ENCODE measurements at regions not wholly inside any gene's neighbourhood (a gene's known extent, or its start where the extent isn't known, plus 50 kb on each side); places are given as distances from the start of the nearest gene placed in this dataset.

DNA sequence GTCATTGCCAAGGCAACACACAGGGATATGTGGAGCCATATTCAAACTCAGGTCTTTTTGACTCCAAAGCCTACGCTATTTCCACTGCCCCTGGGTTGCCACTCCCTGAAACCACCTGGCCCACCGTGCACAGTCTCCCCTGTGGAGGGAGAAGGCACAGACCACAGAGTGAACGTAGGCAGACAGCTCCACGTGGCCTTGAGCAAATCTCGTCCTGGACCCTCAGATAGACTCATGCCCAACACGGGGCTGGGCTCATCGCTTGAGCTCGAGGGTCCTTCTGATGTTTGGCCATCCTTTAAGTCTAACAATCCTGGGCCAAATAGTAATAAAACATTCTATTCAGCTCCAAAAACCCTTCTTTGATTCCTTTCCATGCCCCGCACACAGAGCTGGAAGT lies 72.0 kb downstream of the CPN2 start:
- Histone ChIP-seq H3K9me3 (ENCODE audit: low read depth) (no peaks in the 10 kb centered on the region), H3K9me2 (replicated peaks; ENCODE audit: insufficient read depth) (no peaks in the 10 kb centered on the region), H3K4me3 (no peak overlapping the region), H3K27me3 (no peaks in the 10 kb centered on the region), H3K4me2 (no peak overlapping the region), H4K20me1 (ENCODE audit: insufficient read depth, poor library complexity, severe bottlenecking) (no peaks in the 10 kb centered on the region), H3K36me3 (replicated peaks; ENCODE audit: insufficient read depth, low read depth) (no peaks in the 10 kb centered on the region), H3K27ac (no peak overlapping the region), H3K4me1 (ENCODE audit: insufficient read depth) (peaks cover 40% of the 10 kb centered on the region), H3K79me2 (no peaks in the 10 kb centered on the region), H2AFZ (no peak overlapping the region)
- WGBS (ENCODE audit: low lambda C conversion rate, missing lambda C conversion rate) = 96% methylated on average over 9 of the region's 9 CpGs
- no peak for DNase-seq (ENCODE audit: low spot score)
- no peak for TF ChIP-seq EZH2phosphoT487 (IDR thresholded peaks at IDR 0.05; ENCODE audit: low read depth, severe bottlenecking, unreplicated experiment)
- TF ChIP-seq, protein P1, sequence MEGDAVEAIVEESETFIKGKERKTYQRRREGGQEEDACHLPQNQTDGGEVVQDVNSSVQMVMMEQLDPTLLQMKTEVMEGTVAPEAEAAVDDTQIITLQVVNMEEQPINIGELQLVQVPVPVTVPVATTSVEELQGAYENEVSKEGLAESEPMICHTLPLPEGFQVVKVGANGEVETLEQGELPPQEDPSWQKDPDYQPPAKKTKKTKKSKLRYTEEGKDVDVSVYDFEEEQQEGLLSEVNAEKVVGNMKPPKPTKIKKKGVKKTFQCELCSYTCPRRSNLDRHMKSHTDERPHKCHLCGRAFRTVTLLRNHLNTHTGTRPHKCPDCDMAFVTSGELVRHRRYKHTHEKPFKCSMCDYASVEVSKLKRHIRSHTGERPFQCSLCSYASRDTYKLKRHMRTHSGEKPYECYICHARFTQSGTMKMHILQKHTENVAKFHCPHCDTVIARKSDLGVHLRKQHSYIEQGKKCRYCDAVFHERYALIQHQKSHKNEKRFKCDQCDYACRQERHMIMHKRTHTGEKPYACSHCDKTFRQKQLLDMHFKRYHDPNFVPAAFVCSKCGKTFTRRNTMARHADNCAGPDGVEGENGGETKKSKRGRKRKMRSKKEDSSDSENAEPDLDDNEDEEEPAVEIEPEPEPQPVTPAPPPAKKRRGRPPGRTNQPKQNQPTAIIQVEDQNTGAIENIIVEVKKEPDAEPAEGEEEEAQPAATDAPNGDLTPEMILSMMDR (IDR thresholded peaks at IDR 0.05; ENCODE audit: poor library complexity) = no peak
- TF ChIP-seq EZH2 (IDR thresholded peaks at IDR 0.05; ENCODE audit: borderline replicate concordance) = no peak

DNA sequence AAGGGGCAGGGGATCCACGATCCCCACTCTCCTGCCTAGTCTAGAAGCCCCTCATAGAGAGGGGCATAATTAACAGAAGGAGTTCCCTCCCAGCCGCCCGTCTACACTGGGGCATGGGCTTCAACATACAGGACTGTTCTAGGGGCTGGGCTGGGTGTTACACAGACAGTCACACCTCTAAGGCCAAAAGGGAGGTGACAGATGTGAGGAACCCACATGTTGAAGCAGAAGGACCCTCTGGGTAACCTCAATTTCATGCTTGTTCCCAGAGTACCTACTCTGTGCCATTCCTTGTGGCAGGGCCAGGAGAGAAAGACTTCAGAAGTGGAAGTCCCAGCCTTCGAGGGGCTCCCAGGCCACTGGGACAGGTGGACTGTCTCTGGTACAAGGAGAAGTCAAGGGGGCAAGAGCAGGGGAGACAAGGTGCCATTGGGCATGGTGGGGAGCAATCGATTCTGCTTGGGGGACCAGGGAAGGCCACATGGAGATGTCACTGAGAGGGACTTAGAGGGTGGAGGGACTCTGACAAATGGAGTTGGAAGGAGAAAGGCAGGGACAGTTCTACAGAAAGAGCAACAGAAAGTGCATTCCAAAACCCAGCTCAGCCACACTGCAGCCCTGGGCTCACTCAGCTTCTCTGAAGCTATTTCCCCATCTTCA lies 71.3 kb downstream of the CPN2 start:
- Histone ChIP-seq H3K36me3 (replicated peaks; ENCODE audit: insufficient read depth, low read depth) (no peaks in the 10 kb centered on the region), H3K27ac (no peak overlapping the region), H2AFZ (no peak overlapping the region), H3K4me3 (no peak overlapping the region), H3K9me2 (replicated peaks; ENCODE audit: insufficient read depth) (no peaks in the 10 kb centered on the region), H3K27me3 (no peaks in the 10 kb centered on the region), H3K9me3 (ENCODE audit: low read depth) (no peaks in the 10 kb centered on the region), H4K20me1 (ENCODE audit: insufficient read depth, poor library complexity, severe bottlenecking) (no peaks in the 10 kb centered on the region), H3K4me1 (ENCODE audit: insufficient read depth) (peaks cover 40% of the 10 kb centered on the region), H3K79me2 (no peaks in the 10 kb centered on the region), H3K4me2 (no peak overlapping the region)
- no peak for DNase-seq (ENCODE audit: low spot score)
- over 99% methylated on average over 5 of the region's 5 CpGs for WGBS (ENCODE audit: low lambda C conversion rate, missing lambda C conversion rate)
- TF ChIP-seq EZH2phosphoT487 (IDR thresholded peaks at IDR 0.05; ENCODE audit: low read depth, severe bottlenecking, unreplicated experiment) (no peak), EZH2 (IDR thresholded peaks at IDR 0.05; ENCODE audit: borderline replicate concordance) (no peak)
- TF ChIP-seq, protein P1 (IDR thresholded peaks at IDR 0.05; ENCODE audit: poor library complexity) = no peak

DNA sequence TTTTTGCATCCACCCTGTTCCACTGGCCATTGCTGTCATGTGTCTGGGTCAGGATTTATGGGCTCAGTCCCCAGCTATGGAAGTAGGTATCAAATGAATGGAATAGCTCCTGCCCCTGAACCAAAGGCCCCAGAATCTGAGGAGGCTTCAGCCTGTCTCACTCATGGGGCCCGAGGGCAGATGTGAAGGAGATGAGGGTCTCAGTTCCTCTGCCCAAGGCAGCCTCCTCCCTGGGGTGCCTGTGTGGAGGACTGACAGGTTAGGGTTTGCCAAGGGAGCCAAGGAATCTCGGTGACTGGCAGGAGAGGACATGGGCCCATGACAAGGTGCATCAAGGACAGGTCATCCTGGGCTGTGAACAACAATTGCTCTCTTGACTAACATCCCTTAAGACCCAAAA lies 70.4 kb downstream of the CPN2 start:
- no peak for TF ChIP-seq EZH2phosphoT487 (IDR thresholded peaks at IDR 0.05; ENCODE audit: low read depth, severe bottlenecking, unreplicated experiment)
- no peak for TF ChIP-seq EZH2 (IDR thresholded peaks at IDR 0.05; ENCODE audit: borderline replicate concordance)
- TF ChIP-seq, protein P1 (IDR thresholded peaks at IDR 0.05; ENCODE audit: poor library complexity) = no peak
- Histone ChIP-seq H4K20me1 (ENCODE audit: insufficient read depth, poor library complexity, severe bottlenecking) (no peaks in the 10 kb centered on the region), H3K79me2 (no peaks in the 10 kb centered on the region), H3K27ac (no peak overlapping the region), H3K4me1 (ENCODE audit: insufficient read depth) (peaks cover 40% of the 10 kb centered on the region), H3K4me3 (no peak overlapping the region), H3K4me2 (no peak overlapping the region), H3K9me3 (ENCODE audit: low read depth) (no peaks in the 10 kb centered on the region), H3K27me3 (no peaks in the 10 kb centered on the region), H3K9me2 (replicated peaks; ENCODE audit: insufficient read depth) (no peaks in the 10 kb centered on the region), H3K36me3 (replicated peaks; ENCODE audit: insufficient read depth, low read depth) (no peaks in the 10 kb centered on the region), H2AFZ (no peak overlapping the region)
- 97% methylated on average over 2 of the region's 2 CpGs for WGBS (ENCODE audit: low lambda C conversion rate, missing lambda C conversion rate)
- DNase-seq (ENCODE audit: low spot score) = no peak
